Peyer's patch (tissue), 4 donors: ENCODE measurements at regions not wholly inside any gene's neighbourhood (a gene's known extent, or its start where the extent isn't known, plus 50 kb on each side); places are given as distances from the start of the nearest gene placed in this dataset.

Experiments
- DNase-seq, 3 donors: peaks; one replicate each; pipeline ENCODE4 v3.0.0-alpha.2; 2017 to 2019
- H3K27ac ChIP-seq, 4 donors: fragments of 200-600 bp; sonication (generic); one replicate each; pipeline ENCODE4 v1.5.1; 2016 to 2019
- H3K27me3 ChIP-seq, 2 donors: fragments of 200-600 bp; sonication (generic); one replicate each; pipeline ENCODE4 v1.5.1; 2019
- H3K36me3 ChIP-seq, 3 donors: fragments of 200-600 bp; sonication (generic); one replicate each; pipeline ENCODE4 v1.5.1; 2016 to 2019
- H3K4me1 ChIP-seq, 4 donors: fragments of 200-600 bp; sonication (generic); one replicate each; pipeline ENCODE4 v1.5.1; 2016 to 2019
- H3K4me3 ChIP-seq, 4 donors: fragments of 200-600 bp; sonication (generic); 1 replicate in 3 of 4; 2 replicates in 1 of 4; pipeline ENCODE4 v1.5.1; 2016 to 2019; ENCODE audit warnings: mild to moderate bottlenecking in 1 of 4
- H3K9me3 ChIP-seq, 4 donors: fragments of 200-600 bp; sonication (generic); one replicate each; pipeline ENCODE4 v1.5.1; 2016 to 2019; ENCODE audit warnings: mild to moderate bottlenecking in 1 of 4
- CTCF ChIP-seq, 6 experiments: fragments of 450-650 bp in 4 of 6; fragments of 200-600 bp in 2 of 6; sonication (generic) in 1 of 6; IDR thresholded peaks; one replicate each; pipeline ENCODE4 v1.5.1; 2017 to 2019; ENCODE audit warnings: antibody characterized with exemption in 6 of 6, mild to moderate bottlenecking in 3 of 6, moderate library complexity in 1 of 6
- POLR2A ChIP-seq, 2 donors: fragments of 450-650 bp; IDR thresholded peaks; one replicate each; pipeline ENCODE4 v1.5.1; 2017; ENCODE audit warnings: antibody characterized with exemption in 2 of 2, mild to moderate bottlenecking in 2 of 2, moderate library complexity in 2 of 2

DNA sequence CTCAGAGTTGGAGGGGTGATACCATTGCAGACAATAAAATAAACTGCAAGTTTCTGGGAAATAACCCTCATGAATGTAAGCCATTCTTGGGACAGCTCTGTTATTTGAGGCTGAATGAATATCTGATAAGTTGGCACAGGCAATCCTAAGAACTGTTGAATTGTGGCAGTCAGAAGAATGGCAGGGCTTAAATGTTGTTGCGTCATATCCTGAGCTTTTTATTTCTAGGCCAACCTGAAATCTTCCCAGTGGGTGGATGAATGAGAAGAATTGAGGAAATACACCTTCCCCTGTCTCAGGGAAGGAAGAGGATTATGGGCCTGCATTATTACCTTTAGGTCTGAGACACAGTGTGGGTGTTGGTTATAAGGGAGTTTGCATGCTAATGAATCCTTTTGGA lies 64.4 kb upstream of the C4orf54 start:
- no peak for DNase-seq
- Histone ChIP-seq H3K36me3 (no peaks in the 10 kb centered on the region), H3K4me3 (no peak overlapping the region), H3K27ac (no peak overlapping the region), H3K27me3 (no peaks in the 10 kb centered on the region), H3K9me3 (no peaks in the 10 kb centered on the region), H3K4me1 (peaks cover 0 to 23% (median 3%) of the 10 kb centered on the region in 4 donors)
- TF ChIP-seq CTCF (IDR thresholded peaks at IDR 0.05) (no peak), POLR2A (IDR thresholded peaks at IDR 0.05) (no peak)

DNA sequence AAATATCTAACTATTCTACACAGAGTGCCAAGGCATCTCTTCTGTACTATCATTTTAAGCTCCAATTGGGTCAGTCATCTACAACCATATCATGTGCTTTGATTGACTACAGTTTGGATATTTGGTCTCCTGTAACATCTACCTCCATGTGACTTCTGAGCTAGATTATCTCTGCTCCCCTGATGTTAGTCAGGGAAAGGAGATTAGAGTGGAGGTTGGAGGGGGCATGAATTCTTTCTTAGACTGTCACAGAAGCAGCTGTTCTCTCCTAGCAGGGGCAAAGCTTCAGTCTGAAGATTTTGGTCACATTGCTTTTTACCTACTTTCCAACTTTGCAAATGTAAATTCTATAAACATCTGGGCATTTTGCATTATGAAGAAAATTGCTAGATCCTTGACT lies 62.6 kb upstream of the C4orf54 start:
- Histone ChIP-seq H3K9me3 (no peaks in the 10 kb centered on the region), H3K4me1 (peaks cover 0 to 28% (median 3%) of the 10 kb centered on the region in 4 donors), H3K4me3 (no peak overlapping the region), H3K27ac (no peak overlapping the region), H3K27me3 (no peaks in the 10 kb centered on the region), H3K36me3 (no peaks in the 10 kb centered on the region)
- DNase-seq, result no peak
- TF ChIP-seq POLR2A (IDR thresholded peaks at IDR 0.05), result no peak

DNA sequence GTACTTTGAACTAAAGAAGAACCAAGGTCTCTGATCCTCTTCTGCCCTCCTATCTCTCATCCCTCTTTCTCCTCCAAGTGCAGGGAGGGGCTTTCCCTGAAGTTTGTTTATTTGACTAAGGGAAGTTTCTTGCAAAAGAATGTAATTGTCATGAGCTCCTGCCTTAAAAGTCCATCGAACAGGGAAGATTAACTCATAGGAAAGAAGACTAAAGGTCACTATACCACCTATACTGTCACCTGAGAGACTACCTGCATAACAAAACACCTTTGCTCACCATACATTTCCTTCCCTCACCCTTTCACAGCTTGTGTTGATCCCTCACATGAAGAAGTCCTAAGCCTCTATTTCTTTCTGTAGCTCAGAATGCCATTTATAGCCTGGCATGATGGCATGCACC lies 59.4 kb upstream of the C4orf54 start:
- TF ChIP-seq POLR2A (IDR thresholded peaks at IDR 0.05) (no peak), CTCF (IDR thresholded peaks at IDR 0.05) (no peak)
- no peaks in the 10 kb centered on the region for H3K9me3 ChIP-seq
- peaks cover 0 to 9% (median 0%) of the 10 kb centered on the region in 4 donors for H3K4me1 ChIP-seq
- no peak overlapping the region for H3K4me3 ChIP-seq
- DNase-seq, result no peak
- no peaks in the 10 kb centered on the region for H3K36me3 ChIP-seq
- H3K27ac ChIP-seq, result no peak overlapping the region
- H3K27me3 ChIP-seq, result no peaks in the 10 kb centered on the region

DNA sequence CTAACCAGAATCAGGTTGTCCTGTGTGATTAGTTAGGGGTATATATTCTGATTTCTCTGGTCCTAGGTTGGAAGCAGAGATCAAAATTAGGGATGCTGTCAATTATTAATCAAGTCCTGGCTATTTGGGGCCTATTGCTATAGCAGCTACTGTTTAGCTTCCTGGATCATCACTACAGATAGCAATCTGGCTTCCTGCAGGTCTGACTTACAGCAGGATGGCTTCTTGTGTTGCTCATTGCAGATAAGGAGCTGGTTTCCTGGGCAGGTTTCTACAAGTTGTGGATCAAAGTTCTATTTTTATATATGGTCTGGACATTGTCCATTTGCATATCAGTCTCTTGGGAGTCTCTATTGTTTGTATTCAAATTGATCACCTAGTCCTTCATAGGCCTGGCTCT lies 57.7 kb upstream of the C4orf54 start:
- no peak for DNase-seq
- H3K4me1 ChIP-seq, result peaks cover 0 to 9% (median 0%) of the 10 kb centered on the region in 4 donors

GRCh38 chr4:99714179-99714578 lies 56.6 kb upstream of the C4orf54 start:
- DNase-seq, result no peak
- peaks cover 0 to 9% (median 0%) of the 10 kb centered on the region in 4 donors for H3K4me1 ChIP-seq
- no peak overlapping the region for H3K4me3 ChIP-seq
- no peaks in the 10 kb centered on the region for H3K36me3 ChIP-seq
- no peaks in the 10 kb centered on the region for H3K27me3 ChIP-seq
- H3K9me3 ChIP-seq, result no peaks in the 10 kb centered on the region
- TF ChIP-seq CTCF (IDR thresholded peaks at IDR 0.05), result no peak
- no peak for TF ChIP-seq POLR2A (IDR thresholded peaks at IDR 0.05)
- no peak overlapping the region for H3K27ac ChIP-seq

More for the DNA sequence above, 57.7 kb upstream of the C4orf54 start:
- Histone ChIP-seq H3K27ac (no peak overlapping the region), H3K9me3 (no peaks in the 10 kb centered on the region), H3K27me3 (no peaks in the 10 kb centered on the region), H3K36me3 (no peaks in the 10 kb centered on the region), H3K4me3 (no peak overlapping the region)
- TF ChIP-seq CTCF (IDR thresholded peaks at IDR 0.05), result no peak

GRCh38 chr4:99712530-99712929 lies 54.9 kb upstream of the C4orf54 start:
- no peak for TF ChIP-seq POLR2A (IDR thresholded peaks at IDR 0.05)
- TF ChIP-seq CTCF (IDR thresholded peaks at IDR 0.05), result no peak
- H3K4me1 ChIP-seq, result peaks cover 0 to 9% (median 0%) of the 10 kb centered on the region in 4 donors
- H3K27me3 ChIP-seq, result no peaks in the 10 kb centered on the region
- no peaks in the 10 kb centered on the region for H3K9me3 ChIP-seq
- no peak overlapping the region for H3K4me3 ChIP-seq
- DNase-seq, result no peak
- H3K27ac ChIP-seq, result no peak overlapping the region
- no peaks in the 10 kb centered on the region for H3K36me3 ChIP-seq
